NCI-H2227 (cell line): ENCODE measurements at regions not wholly inside any gene's neighbourhood (a gene's known extent, or its start where the extent isn't known, plus 50 kb on each side); places are given as distances from the start of the nearest gene placed in this dataset.

Experiments
- DNase-seq: peaks from one replicate; lab custom pipeline; 2025; ENCODE audit not compliant: unreplicated experiment; lab: John Stamatoyannopoulos, UW

DNA sequence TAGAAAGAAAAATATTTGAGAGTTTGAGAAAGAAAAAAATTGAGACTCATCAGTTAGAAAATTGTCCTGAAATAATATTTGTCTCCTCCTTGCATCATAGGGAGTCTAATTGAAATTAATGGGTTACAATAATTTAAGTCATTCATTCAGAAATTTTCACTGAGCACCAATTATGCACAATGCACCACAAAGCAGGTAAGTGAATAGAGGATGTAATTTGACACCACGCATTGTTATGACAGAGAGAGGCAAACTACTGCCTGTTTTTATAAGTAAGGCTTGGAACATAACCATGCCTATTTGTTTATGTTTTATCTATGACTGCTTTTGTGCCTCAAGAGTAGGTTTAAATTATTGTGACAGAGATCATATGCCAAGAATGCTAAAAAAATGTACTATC lies 537.9 kb upstream of the FAT3 start:
- DNase-seq, result no peak

- no peak for DNase-seq
Measured at GRCh38 chr11:91686281-91686680, 538.3 kb upstream of the FAT3 start.

GRCh38 chr11:91673705-91674104 lies 550.9 kb upstream of the FAT3 start:
- no peak for DNase-seq

DNA sequence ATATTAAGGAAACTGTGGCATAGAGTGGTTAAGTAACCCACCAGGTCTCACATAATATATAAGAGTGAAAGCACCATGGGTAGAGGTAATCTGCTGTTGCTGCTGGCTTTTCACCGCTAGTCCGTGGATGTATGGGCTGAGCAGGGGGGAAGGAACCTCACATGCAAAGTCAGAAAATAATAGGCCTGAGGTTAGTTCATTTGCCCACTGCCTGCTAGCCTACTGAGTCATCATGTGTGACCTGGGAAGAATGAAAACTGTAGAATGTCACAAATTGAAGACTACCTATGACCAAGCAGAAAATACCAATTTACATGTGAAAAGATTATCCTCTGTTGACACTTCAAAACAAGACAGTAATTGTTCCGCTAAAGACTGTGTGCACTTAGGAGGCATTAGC lies 560.1 kb upstream of the FAT3 start:
- DNase-seq, result no peak

- no peak for DNase-seq
Measured at GRCh38 chr11:91660036-91660435, 564.6 kb upstream of the FAT3 start.

GRCh38 chr11:91654686-91655085 lies 569.9 kb upstream of the FAT3 start:
- no peak for DNase-seq

DNA sequence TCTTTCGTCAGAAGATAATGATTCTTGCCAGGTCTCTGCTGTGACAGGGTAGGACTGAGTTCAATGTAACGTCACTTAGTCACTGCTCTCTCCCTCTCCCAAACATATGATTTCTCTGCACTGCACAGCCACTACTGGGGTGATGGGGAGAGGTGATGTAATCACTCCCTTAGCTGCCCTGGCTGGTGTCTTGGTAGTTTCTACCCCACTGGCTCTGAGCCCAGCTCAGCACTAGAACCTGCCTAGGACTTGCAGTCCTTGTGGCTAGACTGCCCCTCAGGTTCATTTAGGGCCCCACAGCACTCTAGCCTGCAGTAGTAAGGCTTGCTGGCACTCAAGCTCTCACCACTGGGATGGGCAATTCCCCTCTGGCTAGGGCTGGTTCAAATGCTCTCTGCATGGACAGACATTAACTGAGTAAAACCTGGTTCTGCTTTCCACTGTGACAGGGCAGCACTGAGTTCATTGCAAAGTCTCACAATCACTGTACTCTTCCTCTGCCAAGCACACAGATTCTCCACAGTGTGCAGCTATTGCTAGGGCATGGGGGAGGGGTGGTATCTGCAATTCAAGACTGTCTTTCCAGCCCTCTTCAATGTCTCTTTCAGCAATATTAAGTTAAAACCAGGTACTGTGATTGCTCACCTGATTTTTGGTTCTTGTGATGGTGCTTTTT lies 571.4 kb upstream of the FAT3 start:
- DNase-seq, result no peak

DNA sequence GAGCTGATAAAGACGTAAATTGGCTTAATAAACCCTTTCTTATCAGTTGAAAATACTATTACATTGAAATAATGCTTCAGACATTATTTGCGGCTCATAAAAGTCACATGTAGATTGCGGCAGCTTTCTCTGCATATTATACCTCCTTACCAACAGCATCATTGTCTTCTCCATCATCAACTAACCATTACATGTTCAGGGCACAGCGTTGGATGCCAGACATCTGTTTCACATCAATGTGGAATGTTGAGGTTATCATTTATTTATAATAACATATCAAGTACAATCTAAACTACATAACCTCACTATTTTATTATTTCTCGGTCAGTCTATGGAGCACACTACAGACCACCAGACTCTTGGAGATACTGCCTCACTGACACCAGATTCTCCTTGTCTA lies 573.8 kb upstream of the FAT3 start:
- DNase-seq, result no peak

- DNase-seq, result no peak
Measured at GRCh38 chr11:91641153-91641552, 583.5 kb upstream of the FAT3 start.

DNA sequence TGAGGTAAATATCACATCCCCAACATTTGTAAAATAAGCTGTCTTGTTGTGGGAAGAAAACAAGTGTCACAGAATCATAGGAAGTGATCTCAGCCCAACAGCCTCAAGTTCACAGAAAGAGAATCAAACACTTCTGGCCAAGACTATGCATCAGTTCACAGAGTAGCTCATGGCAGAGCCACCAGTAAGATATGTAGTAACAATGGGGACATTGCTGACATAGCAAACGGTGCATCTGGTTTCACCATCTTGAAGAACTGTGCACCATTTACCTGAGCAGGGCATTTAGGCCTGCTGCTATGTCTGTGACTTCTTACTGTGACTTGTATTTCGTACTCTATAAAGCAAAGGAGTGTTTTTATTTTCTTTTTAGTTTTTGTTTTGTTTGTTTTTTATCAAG lies 585.3 kb upstream of the FAT3 start:
- no peak for DNase-seq

DNA sequence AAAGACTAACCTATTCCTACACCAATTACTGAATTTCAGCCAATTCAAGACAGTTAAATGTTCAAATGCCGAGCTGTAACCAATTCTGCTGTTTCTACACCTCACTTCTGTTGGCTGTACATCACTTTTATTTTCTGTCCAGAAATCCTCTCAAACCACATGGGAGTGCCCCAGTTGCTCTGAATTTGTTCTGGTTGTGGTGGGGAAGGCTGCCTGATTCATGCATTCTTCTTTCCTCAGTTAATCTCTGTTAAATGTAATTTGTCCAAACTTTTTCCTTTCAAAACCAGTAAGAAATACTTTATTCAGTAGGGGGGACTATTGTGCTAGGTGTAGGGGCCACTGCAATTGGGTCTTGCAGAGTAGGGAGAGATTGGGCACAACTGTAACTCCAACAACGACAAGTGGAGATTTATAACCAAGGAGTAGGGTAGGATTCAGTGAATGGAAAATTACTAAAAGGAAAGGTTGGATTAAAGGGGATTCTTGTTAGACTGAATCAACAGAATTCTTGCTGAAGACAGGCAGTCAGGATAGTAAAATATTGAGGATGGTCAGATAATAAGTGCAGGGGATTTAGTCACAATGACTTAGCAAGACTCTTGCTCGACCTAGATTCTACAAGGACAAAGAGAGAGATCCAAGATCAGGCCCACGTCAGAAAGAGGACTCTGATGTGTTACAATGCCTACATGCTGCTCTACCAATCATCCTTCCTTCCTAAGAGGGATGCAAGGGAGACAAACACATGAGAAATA lies 593.5 kb upstream of the FAT3 start:
- no peak for DNase-seq

GRCh38 chr11:91625495-91625894 lies 599.1 kb upstream of the FAT3 start:
- DNase-seq, result no peak

DNA sequence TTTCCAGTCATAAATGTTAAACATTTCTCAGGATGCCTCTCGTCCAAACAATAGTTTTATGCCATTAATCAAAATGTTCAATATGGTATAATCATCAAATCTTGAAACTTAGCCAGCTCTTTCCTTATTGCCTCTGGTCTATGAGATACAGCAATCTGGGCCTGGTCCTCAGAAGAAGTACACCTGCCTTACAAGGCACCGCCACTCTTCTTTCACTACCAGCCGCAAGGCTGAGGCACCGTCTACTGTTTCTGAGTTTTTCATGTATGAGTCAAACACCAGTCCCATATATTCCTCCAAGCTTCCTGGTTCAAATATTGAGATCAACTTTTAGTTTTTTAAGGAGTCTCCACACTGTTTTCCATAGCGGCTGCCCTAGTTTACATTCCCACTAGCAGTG lies 600.6 kb upstream of the FAT3 start:
- DNase-seq, result no peak

- no peak for DNase-seq
Measured at GRCh38 chr11:91608677-91609076, 615.9 kb upstream of the FAT3 start.

DNA sequence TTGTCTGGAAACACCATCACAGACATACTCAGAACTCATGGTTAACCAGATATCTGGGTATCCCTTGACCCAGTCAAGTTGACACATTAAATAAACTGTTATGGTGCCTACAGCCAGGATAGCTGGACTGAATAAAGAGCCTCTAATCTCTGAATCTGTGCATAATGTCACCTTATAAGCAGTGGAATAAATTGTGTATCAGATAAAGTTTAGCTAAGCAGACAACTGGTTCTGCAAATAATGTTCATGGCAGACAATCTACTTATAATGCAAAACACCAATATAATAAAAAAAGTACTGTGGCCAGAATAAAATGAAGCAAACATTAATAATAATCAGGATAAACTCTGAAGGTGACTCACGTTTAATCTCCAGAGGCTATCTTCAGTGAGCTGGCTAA lies 628.5 kb upstream of the FAT3 start:
- DNase-seq, result no peak

DNA sequence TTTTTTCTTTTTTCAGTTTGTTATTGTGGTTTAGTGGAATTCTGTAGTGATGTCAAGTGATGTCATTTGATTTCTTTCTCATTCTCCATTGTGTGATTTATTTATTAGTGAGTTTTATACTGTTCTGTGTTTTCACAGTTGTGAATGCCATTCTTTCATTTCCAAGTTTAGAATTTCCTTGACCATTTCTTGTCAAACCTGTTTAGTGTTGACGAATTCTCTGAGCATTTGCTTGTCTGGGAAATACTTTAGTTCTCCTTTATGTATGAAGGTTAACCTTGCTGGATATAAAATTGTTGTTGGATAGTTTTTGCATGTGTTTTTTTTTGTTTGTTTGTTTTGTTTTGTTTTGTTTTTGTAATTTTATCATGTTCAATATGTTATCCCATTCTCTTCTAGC lies 633.6 kb upstream of the FAT3 start:
- DNase-seq, result no peak

GRCh38 chr11:91587131-91587530 lies 637.5 kb upstream of the FAT3 start:
- DNase-seq, result no peak

DNA sequence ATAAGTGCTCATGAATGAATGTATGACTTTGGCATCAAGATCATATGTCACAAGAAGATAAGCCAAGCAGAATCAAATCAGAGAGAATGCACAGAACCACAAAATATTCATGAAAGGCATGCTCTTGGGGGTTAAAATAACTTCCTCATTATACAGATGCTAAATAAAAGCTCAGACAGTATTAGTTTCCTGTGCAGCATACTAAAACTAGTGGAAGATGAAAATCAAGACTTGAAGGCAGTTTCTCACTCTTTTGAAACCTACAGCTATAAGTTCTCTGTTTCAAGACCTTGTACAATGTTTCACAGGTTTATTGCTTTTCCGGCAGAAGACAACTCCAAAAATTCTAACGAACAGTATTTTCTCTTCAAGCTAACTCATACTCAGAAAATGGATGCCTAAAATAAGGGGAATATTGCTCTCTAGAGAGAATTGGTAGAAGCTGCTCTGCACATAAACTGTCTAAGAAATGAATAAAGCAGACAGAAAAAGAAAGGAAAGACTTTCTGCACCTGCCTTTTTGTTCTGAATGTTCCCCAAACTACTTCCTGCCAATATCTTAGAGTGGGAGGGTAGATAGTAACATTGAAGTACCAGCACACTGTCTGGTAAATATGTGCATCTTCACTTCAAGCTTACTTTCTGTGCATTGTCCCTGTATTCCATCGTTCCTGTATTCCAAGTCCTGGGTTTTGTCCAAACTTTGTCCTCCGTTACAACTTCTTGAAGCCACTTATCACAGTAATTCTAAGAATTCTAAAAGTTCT lies 639.4 kb upstream of the FAT3 start:
- no peak for DNase-seq

GRCh38 chr11:91563176-91563575 lies 661.4 kb upstream of the FAT3 start:
- no peak for DNase-seq

DNA sequence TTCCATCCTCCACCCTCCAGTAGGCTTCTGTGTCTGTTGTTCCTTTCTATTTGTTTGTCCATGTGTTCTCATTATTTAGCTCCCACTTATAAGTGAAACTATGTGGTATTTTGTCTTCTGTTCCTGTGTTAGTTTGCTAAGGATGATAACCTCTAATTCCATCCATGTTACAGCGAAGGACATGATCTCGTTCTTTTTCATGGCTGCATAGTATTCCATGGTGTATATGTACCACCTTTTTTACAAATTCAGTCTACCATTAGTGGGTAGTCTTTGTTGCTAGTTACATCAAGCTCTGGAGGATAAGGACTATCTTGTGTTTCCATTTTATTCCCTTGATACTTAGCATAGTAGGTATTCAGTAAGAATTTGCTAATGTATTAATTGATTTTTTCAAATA lies 664.2 kb upstream of the FAT3 start:
- DNase-seq, result no peak

- no peak for DNase-seq
Measured at GRCh38 chr11:91538065-91538464, 686.6 kb upstream of the FAT3 start.

DNA sequence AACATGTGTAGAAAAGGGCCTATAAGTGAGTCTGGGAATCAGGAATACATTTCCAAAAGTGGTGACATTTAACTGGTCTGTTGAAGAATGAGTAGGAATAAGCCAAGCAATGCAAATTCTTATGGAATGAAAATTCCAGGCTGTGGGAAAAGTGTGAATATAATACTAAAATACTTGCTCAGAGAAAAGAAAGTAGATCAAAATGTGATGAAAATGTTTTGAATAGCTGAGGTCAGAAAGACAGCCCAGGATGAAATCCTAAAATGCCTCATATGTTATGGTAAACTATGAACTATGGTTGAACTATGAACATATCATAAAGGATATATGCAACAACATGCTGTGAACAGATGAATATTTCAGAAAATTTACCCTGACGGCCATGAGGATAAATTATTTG lies 688.3 kb upstream of the FAT3 start:
- no peak for DNase-seq
